ENCODE measurements at regions not wholly inside any gene's neighbourhood (a gene's known extent, or its start where the extent isn't known, plus 50 kb on each side); places are given as distances from the start of the nearest gene placed in this dataset.

- no peaks in the 10 kb centered on the region for H3K4me1 ChIP-seq
- no peak for FAIRE-seq
Observed at GRCh38 chr3:71934520-71935270, 149.7 kb upstream of the PROK2 start.

DNA sequence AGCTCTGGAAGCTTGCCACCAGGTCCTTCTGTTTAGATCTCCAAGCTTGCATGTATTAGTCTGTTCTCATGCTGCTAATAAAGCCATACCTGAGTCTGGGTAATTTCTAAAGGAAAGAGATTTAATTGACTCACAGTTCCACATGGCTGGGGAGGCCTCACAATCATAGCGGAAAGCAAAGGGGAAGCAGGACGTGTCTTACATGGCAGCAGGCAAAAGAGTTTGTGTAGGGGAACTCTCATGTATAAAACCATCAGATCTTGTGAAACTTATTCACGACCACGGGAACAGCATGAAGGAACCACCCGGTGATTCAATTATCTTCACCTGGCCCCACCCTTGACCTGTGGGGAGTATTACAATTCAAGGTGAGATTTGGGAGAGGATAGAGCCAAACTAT is 147.0 kb upstream of the PROK2 start:
- H3K27ac ChIP-seq: no peak overlapping the region
- H3K27me3 ChIP-seq: no peaks in the 10 kb centered on the region
- no peaks in the 10 kb centered on the region for H3K4me1 ChIP-seq
- no peak overlapping the region for H3K4me3 ChIP-seq
- H3K9me3 ChIP-seq: no peaks in the 10 kb centered on the region
- no peaks in the 10 kb centered on the region for H3K36me3 ChIP-seq
- FAIRE-seq (no peak), ATAC-seq (no peak), DNase-seq (no peak)
- WGBS, 2 donors: 56 to 72% methylated on average over 5 of the region's 5 CpGs
- intact Hi-C loops (cut with DNase I): no loop called here
- no peak for TF ChIP-seq CTCF (IDR thresholded peaks at IDR 0.05)

More at GRCh38 chr3:71934520-71935270, 149.7 kb upstream of the PROK2 start:
- ATAC-seq (no peak), DNase-seq (no peak)
- no peak overlapping the region for H3K4me3 ChIP-seq
- intact Hi-C loops (cut with DNase I): no loop called here
- no peaks in the 10 kb centered on the region for H3K27me3 ChIP-seq
- no peaks in the 10 kb centered on the region for H3K9me3 ChIP-seq
- no peak overlapping the region for H3K27ac ChIP-seq
- H3K36me3 ChIP-seq: no peaks in the 10 kb centered on the region
- TF ChIP-seq CTCF (IDR thresholded peaks at IDR 0.05): no peak
- WGBS, 2 donors: 74 to 78% methylated on average over 11 of the region's 11 CpGs

DNA sequence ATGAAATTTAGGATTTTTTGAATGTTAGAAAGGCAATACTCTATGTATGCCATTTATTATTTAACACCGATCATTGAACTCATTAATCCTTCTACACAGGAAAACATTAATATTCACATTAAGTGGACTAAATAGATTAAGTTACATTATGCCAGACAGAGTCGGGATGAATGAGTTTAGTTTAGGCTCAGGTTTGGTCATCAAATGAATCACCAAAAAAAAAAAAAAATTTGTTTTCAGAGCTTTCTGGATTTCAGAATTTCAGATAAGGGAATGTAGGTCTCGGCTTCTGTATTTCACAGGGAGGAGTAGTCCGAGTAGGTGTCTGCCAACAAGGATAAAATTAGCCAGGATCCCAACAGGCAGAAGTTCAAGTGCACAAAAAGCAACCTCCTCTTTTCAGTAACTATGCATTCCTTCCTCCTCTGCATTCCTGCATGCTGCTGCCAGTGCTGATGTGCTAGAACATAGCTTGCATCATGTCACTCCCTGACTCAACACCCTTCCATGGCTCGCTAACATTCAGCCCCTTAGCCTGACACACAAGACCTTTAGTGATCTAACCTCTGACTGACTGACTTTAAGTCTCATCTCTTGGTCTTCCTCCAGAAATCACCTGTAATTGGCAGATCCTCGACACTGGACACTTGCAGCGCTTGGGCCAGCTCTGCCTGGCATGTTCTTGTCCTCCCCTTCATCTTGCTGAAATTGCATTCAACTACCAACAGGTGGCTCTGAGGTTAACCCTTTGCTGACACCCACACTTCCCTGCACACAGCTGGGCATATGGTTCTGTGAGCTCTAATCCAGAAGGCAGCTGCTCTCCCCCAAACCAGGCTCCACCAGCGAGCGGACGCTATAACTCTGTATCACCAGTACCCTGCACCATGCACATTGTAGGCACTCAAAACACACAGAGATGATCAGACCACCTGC is 145.4 kb upstream of the PROK2 start:
- DNase-seq: no peak
- Histone ChIP-seq H3K27ac (no peak overlapping the region), H3K27me3 (no peaks in the 10 kb centered on the region), H3K4me3 (no peak overlapping the region), H3K36me3 (no peaks in the 10 kb centered on the region), H3K4me1 (no peaks in the 10 kb centered on the region), H3K9me3 (no peaks in the 10 kb centered on the region)
- WGBS, 2 donors: 65 to 73% methylated on average over 10 of the region's 10 CpGs
- peak in 1 of 4 donors; percentile 43 for ATAC-seq
- no peak for FAIRE-seq
- intact Hi-C loops (cut with DNase I): no loop called here
- TF ChIP-seq CTCF (IDR thresholded peaks at IDR 0.05): no peak

- WGBS, 2 donors: 79 to 80% methylated on average over 2 of the region's 2 CpGs
Observed at GRCh38 chr3:71928212-71928611, 143.3 kb upstream of the PROK2 start.

More at GRCh38 chr3:71928212-71928611, 143.3 kb upstream of the PROK2 start:
- H3K36me3 ChIP-seq: no peaks in the 10 kb centered on the region
- no peaks in the 10 kb centered on the region for H3K27me3 ChIP-seq
- no peak overlapping the region for H3K27ac ChIP-seq
- TF ChIP-seq CTCF (IDR thresholded peaks at IDR 0.05): no peak
- no peaks in the 10 kb centered on the region for H3K4me1 ChIP-seq
- ATAC-seq: no peak
- H3K4me3 ChIP-seq: no peak overlapping the region
- FAIRE-seq: no peak
- H3K9me3 ChIP-seq: no peaks in the 10 kb centered on the region
- no peak for DNase-seq
- intact Hi-C loops (cut with DNase I): no loop called here
